Loucy (cell line): ENCODE measurements at regions not wholly inside any gene's neighbourhood (a gene's known extent, or its start where the extent isn't known, plus 50 kb on each side); places are given as distances from the start of the nearest gene placed in this dataset.
"Not testable (repeated sequence)": the region's sequence is repeated elsewhere in the genome, so short reads cannot be mapped to it uniquely, and the experiment has no call there.

ENCODE experiments used
- H2AFZ ChIP-seq: fragments of 200-600 bp; sonication (generic); 2 replicates; pipeline ENCODE4 v1.6.0; 2016; ENCODE audit warnings: antibody characterized with exemption, mild to moderate bottlenecking, low read length, moderate library complexity
- H3F3A ChIP-seq: fragments of 200-600 bp; 2 replicates; pipeline ENCODE4 v1.6.0; 2016; ENCODE audit warnings: antibody characterized with exemption, low read depth, mild to moderate bottlenecking
- H3K27me3 ChIP-seq: fragments of 200-600 bp; sonication (generic); 2 replicates; pipeline ENCODE4 v1.6.1; 2014; ENCODE audit warnings: low read length, mild to moderate bottlenecking; ENCODE audit not compliant: insufficient read depth, poor library complexity, severe bottlenecking
- H3K36me3 ChIP-seq: fragments of 200-600 bp; sonication (generic); 2 replicates; pipeline ENCODE4 v1.6.1; 2016; ENCODE audit warnings: low read length; ENCODE audit not compliant: insufficient read depth
- H3K4me1 ChIP-seq: fragments of 200-600 bp; sonication (generic); 2 replicates; pipeline ENCODE4 v1.5.1; 2014; ENCODE audit warnings: low read length, mild to moderate bottlenecking; ENCODE audit not compliant: insufficient read depth, poor library complexity, severe bottlenecking
- H3K4me2 ChIP-seq: fragments of 200-600 bp; sonication (generic); 2 replicates; pipeline ENCODE4 v1.6.0; 2014; ENCODE audit warnings: antibody characterized with exemption, low read length, low read depth, mild to moderate bottlenecking; ENCODE audit not compliant: poor library complexity, severe bottlenecking
- H3K4me3 ChIP-seq: fragments of 200-600 bp; sonication (generic); 2 replicates; pipeline ENCODE4 v1.5.1; 2014; ENCODE audit warnings: low read length, mild to moderate bottlenecking, mixed read lengths; ENCODE audit not compliant: poor library complexity, severe bottlenecking
- H3K79me2 ChIP-seq: fragments of 200-600 bp; sonication (generic); 2 replicates; pipeline ENCODE4 v1.6.1; 2014; ENCODE audit warnings: low read length; ENCODE audit not compliant: insufficient read depth
- H3K9ac ChIP-seq: fragments of 200-600 bp; sonication (generic); 2 replicates; pipeline ENCODE4 v1.6.0; 2014; ENCODE audit warnings: mild to moderate bottlenecking, low read depth, low read length, moderate library complexity; ENCODE audit not compliant: poor library complexity, severe bottlenecking
- H3K9me2 ChIP-seq: fragments of 200-600 bp; sonication (generic); replicated peaks from 2 replicates; pipeline ENCODE4 v1.6.1; 2016; ENCODE audit warnings: low read depth, low read length, mixed read lengths
- H3K9me3 ChIP-seq: fragments of 200-600 bp; sonication (generic); 2 replicates; pipeline ENCODE4 v1.6.1; 2014; ENCODE audit warnings: mild to moderate bottlenecking, antibody characterized with exemption, low read length, low read depth; ENCODE audit not compliant: insufficient read depth
- H4K20me1 ChIP-seq: fragments of 200-600 bp; sonication (generic); 2 replicates; pipeline ENCODE4 v1.6.0; 2014; ENCODE audit warnings: antibody characterized with exemption, low read length, mild to moderate bottlenecking; ENCODE audit not compliant: insufficient read depth, poor library complexity, severe bottlenecking
- EZH2phosphoT487 ChIP-seq: fragments of 200-600 bp; IDR thresholded peaks from 2 replicates; pipeline ENCODE4 v1.6.1; 2018; ENCODE audit warnings: antibody characterized with exemption, mild to moderate bottlenecking, moderate library complexity, borderline replicate concordance
- TF ChIP-seq, protein P1 (sequence below): fragments of 200-600 bp; sonication (generic); conservative IDR thresholded peaks from 2 replicates; pipeline ENCODE4 v1.5.1; 2014; ENCODE audit warnings: mild to moderate bottlenecking, antibody characterized with exemption, low read length

DNA sequence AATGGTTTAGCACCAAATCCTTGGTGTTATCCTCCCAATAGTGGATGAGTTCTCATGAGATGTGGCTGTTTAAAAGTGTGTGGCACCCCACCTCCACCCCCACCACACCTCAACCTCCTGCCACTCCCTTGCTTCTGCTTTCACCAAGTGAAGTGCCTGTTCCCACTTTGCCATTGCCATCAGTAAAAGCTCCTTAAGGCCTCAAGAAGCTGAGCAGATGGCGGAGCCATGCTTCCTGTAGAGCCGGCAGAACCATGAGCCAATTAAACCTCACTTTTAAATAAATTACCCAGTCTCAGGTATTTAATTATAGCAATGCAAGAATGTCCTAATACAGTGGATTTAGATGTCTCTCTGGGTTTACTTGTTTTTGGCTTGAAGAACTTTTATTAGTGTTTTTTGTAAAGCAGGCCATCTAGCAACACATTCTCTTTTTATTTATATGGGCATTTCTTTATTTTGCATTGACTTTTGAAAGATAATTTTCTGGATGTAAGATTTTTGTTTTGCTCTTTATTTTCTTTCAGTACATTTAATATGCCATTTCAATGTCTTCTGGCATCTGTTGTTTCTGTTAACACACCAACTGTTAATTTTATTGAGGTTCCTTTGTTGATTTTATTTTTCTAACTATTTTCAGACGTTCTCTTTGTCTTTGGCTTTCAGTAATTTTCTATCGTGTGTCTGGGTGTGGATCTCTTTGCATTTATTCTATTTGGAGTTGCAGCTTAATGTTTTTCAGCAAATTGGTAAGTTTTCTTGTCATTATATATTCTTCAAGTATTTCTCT is 724.5 kb upstream of the CNTN5 start:
- Histone ChIP-seq H3F3A (no peaks in the 10 kb centered on the region), H3K27me3 (no peaks in the 10 kb centered on the region)

DNA sequence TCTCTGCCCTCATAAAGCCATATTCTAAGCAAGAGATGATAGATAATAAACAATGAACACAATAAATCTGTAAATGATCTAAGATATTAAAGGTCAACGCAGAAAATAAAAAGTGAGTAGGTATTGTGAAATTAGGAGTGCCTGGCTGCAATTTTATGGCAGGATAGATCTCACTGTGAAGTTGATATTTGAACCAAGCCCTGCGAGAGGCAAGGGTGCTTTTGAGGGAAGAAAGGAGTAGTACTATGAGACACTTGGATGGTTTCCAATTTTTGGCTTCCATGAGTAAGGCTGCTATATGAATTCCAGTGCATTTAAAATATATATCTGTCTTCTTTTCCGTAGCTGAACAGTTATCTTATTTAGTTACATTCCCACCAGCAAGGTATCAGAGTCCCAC is 720.0 kb upstream of the CNTN5 start:
- H3K27me3 ChIP-seq: no peaks in the 10 kb centered on the region
- H4K20me1 ChIP-seq: no peaks in the 10 kb centered on the region
- H3F3A ChIP-seq: no peaks in the 10 kb centered on the region
- H3K4me2 ChIP-seq: no peak overlapping the region
- no peak overlapping the region for H3K9ac ChIP-seq
- no peaks in the 10 kb centered on the region for H3K79me2 ChIP-seq
- TF ChIP-seq, protein P1, sequence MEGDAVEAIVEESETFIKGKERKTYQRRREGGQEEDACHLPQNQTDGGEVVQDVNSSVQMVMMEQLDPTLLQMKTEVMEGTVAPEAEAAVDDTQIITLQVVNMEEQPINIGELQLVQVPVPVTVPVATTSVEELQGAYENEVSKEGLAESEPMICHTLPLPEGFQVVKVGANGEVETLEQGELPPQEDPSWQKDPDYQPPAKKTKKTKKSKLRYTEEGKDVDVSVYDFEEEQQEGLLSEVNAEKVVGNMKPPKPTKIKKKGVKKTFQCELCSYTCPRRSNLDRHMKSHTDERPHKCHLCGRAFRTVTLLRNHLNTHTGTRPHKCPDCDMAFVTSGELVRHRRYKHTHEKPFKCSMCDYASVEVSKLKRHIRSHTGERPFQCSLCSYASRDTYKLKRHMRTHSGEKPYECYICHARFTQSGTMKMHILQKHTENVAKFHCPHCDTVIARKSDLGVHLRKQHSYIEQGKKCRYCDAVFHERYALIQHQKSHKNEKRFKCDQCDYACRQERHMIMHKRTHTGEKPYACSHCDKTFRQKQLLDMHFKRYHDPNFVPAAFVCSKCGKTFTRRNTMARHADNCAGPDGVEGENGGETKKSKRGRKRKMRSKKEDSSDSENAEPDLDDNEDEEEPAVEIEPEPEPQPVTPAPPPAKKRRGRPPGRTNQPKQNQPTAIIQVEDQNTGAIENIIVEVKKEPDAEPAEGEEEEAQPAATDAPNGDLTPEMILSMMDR: no peak
- H3K9me2 ChIP-seq: no peaks in the 10 kb centered on the region
- no peak overlapping the region for H2AFZ ChIP-seq
- no peaks in the 10 kb centered on the region for H3K9me3 ChIP-seq
- H3K4me1 ChIP-seq: no peaks in the 10 kb centered on the region
- no peak overlapping the region for H3K4me3 ChIP-seq
- no peaks in the 10 kb centered on the region for H3K36me3 ChIP-seq

More for the DNA sequence above, 724.5 kb upstream of the CNTN5 start:
- Histone ChIP-seq H3K4me2 (no peak overlapping the region), H3K79me2 (no peaks in the 10 kb centered on the region), H3K4me1 (no peaks in the 10 kb centered on the region), H3K9ac (no peak overlapping the region), H3K9me3 (no peaks in the 10 kb centered on the region), H3K9me2 (no peaks in the 10 kb centered on the region), H2AFZ (no peak overlapping the region), H4K20me1 (no peaks in the 10 kb centered on the region), H3K4me3 (no peak overlapping the region), H3K36me3 (no peaks in the 10 kb centered on the region)
- TF ChIP-seq EZH2phosphoT487: no peak
- TF ChIP-seq, protein P1: no peak

DNA sequence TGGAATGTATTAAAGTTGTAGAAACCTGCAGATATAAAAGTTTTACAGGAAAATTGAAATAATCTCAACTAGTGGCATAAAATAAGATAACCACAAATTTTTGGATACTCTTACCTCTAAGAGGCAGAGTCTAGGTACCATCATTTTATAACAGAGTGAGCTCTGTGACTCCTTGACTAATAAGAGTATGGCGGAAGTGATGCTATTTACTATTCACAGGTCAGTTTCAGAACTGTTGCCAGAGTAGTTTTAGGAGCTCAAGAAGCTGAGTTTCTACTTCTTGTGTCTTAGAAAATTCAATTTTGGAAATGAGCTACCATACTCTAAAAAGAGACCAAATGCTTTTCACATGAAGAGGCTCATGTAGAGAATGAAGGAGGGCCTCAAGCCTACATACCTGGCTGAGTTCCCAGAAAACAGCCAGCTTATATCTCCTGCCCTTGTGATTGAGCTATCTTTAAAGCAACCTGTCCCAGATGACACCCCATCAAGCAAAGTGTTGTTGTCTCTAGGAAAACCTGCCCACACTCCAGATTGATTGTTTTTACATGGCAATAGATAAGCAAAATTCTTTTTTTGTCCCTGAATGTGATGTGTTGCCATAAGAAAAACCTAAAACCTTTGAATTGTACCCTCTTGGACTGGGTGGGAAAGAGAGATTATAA is 712.8 kb upstream of the CNTN5 start:
- H3K36me3 ChIP-seq: no peaks in the 10 kb centered on the region
- no peaks in the 10 kb centered on the region for H3K4me1 ChIP-seq
- H3K9me3 ChIP-seq: no peaks in the 10 kb centered on the region
- H3K79me2 ChIP-seq: no peaks in the 10 kb centered on the region
- no peaks in the 10 kb centered on the region for H3F3A ChIP-seq
- no peak overlapping the region for H2AFZ ChIP-seq
- no peak overlapping the region for H3K4me2 ChIP-seq
- H4K20me1 ChIP-seq: no peaks in the 10 kb centered on the region
- no peak overlapping the region for H3K4me3 ChIP-seq
- H3K9me2 ChIP-seq: no peaks in the 10 kb centered on the region
- no peaks in the 10 kb centered on the region for H3K27me3 ChIP-seq
- H3K9ac ChIP-seq: no peak overlapping the region
- TF ChIP-seq, protein P1: no peak
- no peak for TF ChIP-seq EZH2phosphoT487

DNA sequence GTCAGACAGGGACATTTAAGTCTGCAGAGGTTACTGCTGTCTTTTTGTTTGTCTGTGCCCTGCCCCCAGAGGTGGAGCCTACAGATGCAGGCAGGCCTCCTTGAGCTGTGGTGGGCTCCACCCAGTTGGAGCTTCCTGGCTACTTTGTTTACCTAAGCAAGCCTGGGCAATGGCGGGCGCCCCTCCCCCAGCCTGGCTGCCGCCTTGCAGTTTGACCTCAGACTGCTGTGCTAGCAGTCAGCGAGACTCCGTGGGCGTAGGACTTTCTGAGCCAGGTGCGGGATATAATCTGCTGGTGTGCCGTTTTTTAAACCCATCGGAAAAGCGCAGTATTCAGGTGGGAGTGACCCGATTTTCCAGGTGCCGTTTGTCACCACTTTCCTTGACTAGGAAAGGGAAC is 690.4 kb upstream of the CNTN5 start:
- H3K4me2 ChIP-seq, H3K9ac ChIP-seq: not testable (repeated sequence)

More for the DNA sequence above, 690.4 kb upstream of the CNTN5 start:
- H3K9me3 ChIP-seq, H3K27me3 ChIP-seq, H3K79me2 ChIP-seq, H3K4me1 ChIP-seq, H3K36me3 ChIP-seq, H3F3A ChIP-seq, H3K4me3 ChIP-seq, H4K20me1 ChIP-seq, H2AFZ ChIP-seq, H3K9me2 ChIP-seq: not testable (repeated sequence)
